Endothelial cell of umbilical vein (primary cell): ENCODE measurements at regions not wholly inside any gene's neighbourhood (a gene's known extent, or its start where the extent isn't known, plus 50 kb on each side); places are given as distances from the start of the nearest gene placed in this dataset.

Experiments used
- BruUV-seq: library from RNA; stranded (reverse); fragments of 400-500 nt; replicated peaks from 2 replicates; lab custom pipeline; 2021; lab: Mats Ljungman, UMichigan
- CTCF ChIA-PET: fragments of 300-600, 350-600 bp; sonication (Branson Sonifier 250); formaldehyde crosslinking; loops from one replicate; lab custom pipeline; 2021; ENCODE audit warnings: antibody characterized with exemption, inconsistent platforms; lab: Charles Lee
- POLR2A ChIA-PET: fragments of 300-600, 350-600 bp; sonication (Branson Sonifier 250); formaldehyde crosslinking; loops from one replicate; lab custom pipeline; 2021; ENCODE audit warnings: antibody characterized with exemption, inconsistent platforms; lab: Charles Lee
- DNase-seq: peaks from one replicate; pipeline ENCODE4 v3.0.0-alpha.2; 2011; ENCODE audit warnings: low read depth, low spot score
- FAIRE-seq: peaks from 2 replicates; lab custom pipeline; 2011; peaks lifted over from hg19 to GRCh38; lab: Jason Lieb, UNC
- H2AFZ ChIP-seq: 2 replicates; pipeline ENCODE4 v1.6.0; 2012; ENCODE audit warnings: low read depth, low read length, control low read depth, inconsistent platforms
- H3K27ac ChIP-seq: 2 replicates; pipeline ENCODE4 v1.5.1; 2011; ENCODE audit warnings: low read depth, mild to moderate bottlenecking, control low read depth, low read length, moderate library complexity; ENCODE audit not compliant: insufficient read depth
- H3K27me3 ChIP-seq, 2 experiments: 2 replicates each; pipeline versions ENCODE4 v1.6.0 to v1.6.1; 2011; ENCODE audit warnings: low read length in 2 of 2, mixed read lengths in 1 of 2; ENCODE audit not compliant: control insufficient read depth in 2 of 2, insufficient read depth in 2 of 2
- H3K36me3 ChIP-seq, 2 experiments: 2 replicates in 1 of 2; 3 replicates in 1 of 2; pipeline ENCODE4 v1.5.1; 2011; ENCODE audit warnings: low read length in 2 of 2, mild to moderate bottlenecking in 1 of 2, moderate library complexity in 1 of 2; ENCODE audit not compliant: control insufficient read depth in 2 of 2, insufficient read depth in 2 of 2; ENCODE audit errors: extremely low read depth in 1 of 2
- H3K4me1 ChIP-seq: 3 replicates; pipeline ENCODE4 v1.5.1; 2011; ENCODE audit warnings: mild to moderate bottlenecking, low read length; ENCODE audit not compliant: control insufficient read depth, insufficient read depth; ENCODE audit errors: extremely low read depth
- H3K4me2 ChIP-seq: 2 replicates; pipeline ENCODE4 v1.6.1; 2011; ENCODE audit warnings: low read length, control low read depth, mixed read lengths; ENCODE audit not compliant: insufficient read depth
- H3K4me3 ChIP-seq, 3 experiments: fragments of 200-600 bp in 1 of 3; sonication (generic), shearing (Covaris generic) in 1 of 3; replicated peaks in 1 of 3; 2 replicates each; pipeline ENCODE4 v1.5.1; 2011 to 2016; ENCODE audit warnings: control low read depth in 3 of 3, low read length in 3 of 3, mild to moderate bottlenecking in 2 of 3, inconsistent platforms in 1 of 3, low read depth in 1 of 3, moderate library complexity in 1 of 3; ENCODE audit not compliant: insufficient read depth in 1 of 3
- H3K79me2 ChIP-seq: 2 replicates; pipeline ENCODE4 v1.6.0; 2012; ENCODE audit warnings: low read length, inconsistent platforms; ENCODE audit not compliant: control insufficient read depth, insufficient read depth
- H3K9ac ChIP-seq: replicated peaks from 2 replicates; pipeline ENCODE3; 2011; ENCODE audit warnings: low read length, control low read depth; ENCODE audit not compliant: insufficient read depth; ENCODE audit errors: extremely low read depth
- H3K9me1 ChIP-seq: replicated peaks from 3 replicates; pipeline ENCODE4 v1.6.0; 2011; ENCODE audit warnings: mild to moderate bottlenecking, low read length; ENCODE audit not compliant: control insufficient read depth, insufficient read depth; ENCODE audit errors: extremely low read depth
- H3K9me3 ChIP-seq: replicated peaks from 2 replicates; pipeline ENCODE4 v1.5.1; 2012; ENCODE audit warnings: low read length, inconsistent platforms; ENCODE audit not compliant: control insufficient read depth, insufficient read depth
- H4K20me1 ChIP-seq: replicated peaks from 2 replicates; pipeline ENCODE3; 2011; ENCODE audit warnings: mild to moderate bottlenecking, low read length; ENCODE audit not compliant: control insufficient read depth, insufficient read depth; ENCODE audit errors: extremely low read depth
- EZH2 ChIP-seq: IDR thresholded peaks from 2 replicates; pipeline ENCODE4 v1.6.1; 2012; ENCODE audit warnings: borderline replicate concordance, low read depth, mild to moderate bottlenecking, moderate library complexity, low read length, inconsistent platforms; ENCODE audit not compliant: severe bottlenecking
- FOS ChIP-seq: IDR thresholded peaks from 2 replicates; pipeline ENCODE4 v1.6.1; 2011; ENCODE audit warnings: mild to moderate bottlenecking, low read length, moderate library complexity, borderline replicate concordance; ENCODE audit not compliant: insufficient read depth
- GATA2 ChIP-seq: IDR thresholded peaks from 2 replicates; pipeline ENCODE4 v1.7.0; 2011; ENCODE audit warnings: low read depth, mild to moderate bottlenecking, moderate library complexity, mixed read lengths, low read length; ENCODE audit not compliant: insufficient read length, insufficient read depth
- JUN ChIP-seq: IDR thresholded peaks from 2 replicates; pipeline ENCODE4 v1.6.1; 2011; ENCODE audit warnings: borderline replicate concordance, low read depth; ENCODE audit not compliant: insufficient read length, insufficient read depth
- MYC ChIP-seq: IDR thresholded peaks from one replicate; pipeline ENCODE4 v1.6.1; 2011; ENCODE audit warnings: mild to moderate bottlenecking, low read depth, low read length
- POLR2A ChIP-seq: IDR thresholded peaks from 2 replicates; pipeline ENCODE4 v1.6.1; 2012; ENCODE audit warnings: low read depth, mild to moderate bottlenecking, control low read depth, low read length
- POLR2AphosphoS5 ChIP-seq: IDR thresholded peaks from 2 replicates; pipeline ENCODE4 v1.6.1; 2012; ENCODE audit warnings: low read depth, mild to moderate bottlenecking, control low read depth, low read length, moderate library complexity; ENCODE audit not compliant: insufficient read depth
- dilution Hi-C: fragments of 300-500 bp; cut with MboI; formaldehyde crosslinking; loops from one replicate; pipeline ENCODE4 v1.15.0; 2019; ENCODE audit warnings: low sequenced_read_pairs; ENCODE audit not compliant: extremely low pct_ligation_motif_present
- intact Hi-C: fragments of 100-400 bp; cut with micrococcal nuclease; formaldehyde crosslinking; loops from one replicate; pipeline ENCODE4 v1.10.0; 2022
- TF ChIP-seq, protein P1 (sequence below), 2 donors: IDR thresholded peaks; 1 replicate in 1 of 2; 2 replicates in 1 of 2; pipeline ENCODE4 v1.5.1; 2011; ENCODE audit warnings: low read length in 2 of 2, mild to moderate bottlenecking in 2 of 2, moderate library complexity in 2 of 2, control low read depth in 1 of 2, inconsistent platforms in 1 of 2, low read depth in 1 of 2; ENCODE audit not compliant: insufficient read depth in 1 of 2; ENCODE audit errors: extremely low read depth in 1 of 2
- TF ChIP-seq, protein P2 (sequence below): IDR thresholded peaks from 2 replicates; pipeline ENCODE4 v1.6.1; 2011; ENCODE audit not compliant: insufficient read depth, insufficient read length

DNA sequence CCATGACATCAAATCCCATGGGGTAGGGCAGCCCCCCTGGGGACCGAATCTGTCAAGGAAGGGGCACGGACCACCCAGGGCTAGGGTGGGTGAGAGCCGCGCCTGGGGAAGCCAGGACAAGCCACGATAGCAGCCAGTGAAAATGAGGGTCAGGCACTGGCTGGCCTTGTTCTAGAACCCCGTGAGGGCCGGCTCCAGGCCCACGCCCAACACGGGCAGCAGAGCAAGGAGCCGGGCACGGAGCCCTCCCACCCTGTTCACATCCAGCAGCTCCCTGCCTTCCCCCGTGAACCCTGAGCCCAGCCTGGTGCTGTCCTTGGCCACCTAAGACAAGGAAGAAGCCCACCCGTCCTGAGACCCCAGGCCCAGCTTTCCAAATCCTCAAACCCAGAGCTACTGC is 256.7 kb downstream of the PARN start:
- Histone ChIP-seq H3K9me1 (no peaks in the 10 kb centered on the region), H3K4me2 (no peak overlapping the region), H3K79me2 (no peaks in the 10 kb centered on the region), H3K9me3 (no peaks in the 10 kb centered on the region), H3K27me3 (no peaks in the 10 kb centered on the region), H3K27ac (no peak overlapping the region), H3K9ac (no peak overlapping the region), H4K20me1 (no peaks in the 10 kb centered on the region), H2AFZ (no peak overlapping the region), H3K4me1 (no peaks in the 10 kb centered on the region), H3K4me3 (no peak overlapping the region), H3K36me3 (no peaks in the 10 kb centered on the region)
- POLR2A ChIA-PET: no interaction called here
- TF ChIP-seq GATA2 (no peak), EZH2 (no peak), MYC (no peak)
- TF ChIP-seq, protein P1, sequence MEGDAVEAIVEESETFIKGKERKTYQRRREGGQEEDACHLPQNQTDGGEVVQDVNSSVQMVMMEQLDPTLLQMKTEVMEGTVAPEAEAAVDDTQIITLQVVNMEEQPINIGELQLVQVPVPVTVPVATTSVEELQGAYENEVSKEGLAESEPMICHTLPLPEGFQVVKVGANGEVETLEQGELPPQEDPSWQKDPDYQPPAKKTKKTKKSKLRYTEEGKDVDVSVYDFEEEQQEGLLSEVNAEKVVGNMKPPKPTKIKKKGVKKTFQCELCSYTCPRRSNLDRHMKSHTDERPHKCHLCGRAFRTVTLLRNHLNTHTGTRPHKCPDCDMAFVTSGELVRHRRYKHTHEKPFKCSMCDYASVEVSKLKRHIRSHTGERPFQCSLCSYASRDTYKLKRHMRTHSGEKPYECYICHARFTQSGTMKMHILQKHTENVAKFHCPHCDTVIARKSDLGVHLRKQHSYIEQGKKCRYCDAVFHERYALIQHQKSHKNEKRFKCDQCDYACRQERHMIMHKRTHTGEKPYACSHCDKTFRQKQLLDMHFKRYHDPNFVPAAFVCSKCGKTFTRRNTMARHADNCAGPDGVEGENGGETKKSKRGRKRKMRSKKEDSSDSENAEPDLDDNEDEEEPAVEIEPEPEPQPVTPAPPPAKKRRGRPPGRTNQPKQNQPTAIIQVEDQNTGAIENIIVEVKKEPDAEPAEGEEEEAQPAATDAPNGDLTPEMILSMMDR (IDR thresholded peaks at IDR 0.05; ENCODE audit: extremely low read depth in 1 of 2, insufficient read depth in 1 of 2, low read depth in 1 of 2, low read length in 2 of 2): no peak
- dilution Hi-C loops (no loop called here), intact Hi-C loops (no loop called here)
- DNase-seq: no peak
- CTCF ChIA-PET: no interaction called here
- BruUV-seq: no TSS peak
- FAIRE-seq: no peak

DNA sequence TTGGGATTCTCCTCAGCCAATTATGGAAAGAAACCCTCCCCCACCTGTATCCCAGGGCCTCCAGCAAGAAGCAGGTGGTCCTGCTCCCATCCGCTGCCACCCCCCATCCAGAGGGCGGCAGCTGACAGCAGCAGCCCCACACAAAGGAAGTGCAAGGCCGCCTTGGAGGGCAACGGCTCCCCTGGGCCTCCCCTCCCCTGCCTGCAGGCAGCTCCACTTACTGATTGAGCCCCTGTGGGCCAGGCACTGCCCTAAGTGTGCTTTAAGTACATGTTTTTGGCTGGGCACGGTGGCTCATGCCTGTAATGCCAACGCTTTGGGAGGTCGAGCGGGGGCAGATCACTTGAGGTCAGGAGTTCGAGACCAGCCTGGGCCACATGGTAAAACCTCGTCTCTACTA is 257.6 kb downstream of the PARN start:
- Histone ChIP-seq H3K4me2 (no peak overlapping the region), H3K4me1 (no peaks in the 10 kb centered on the region), H3K79me2 (no peaks in the 10 kb centered on the region), H3K4me3 (no peak overlapping the region), H4K20me1 (no peaks in the 10 kb centered on the region), H3K9me3 (no peaks in the 10 kb centered on the region), H3K27me3 (no peaks in the 10 kb centered on the region), H3K9ac (no peak overlapping the region), H3K36me3 (no peaks in the 10 kb centered on the region), H3K9me1 (no peaks in the 10 kb centered on the region), H2AFZ (no peak overlapping the region), H3K27ac (no peak overlapping the region)
- BruUV-seq: no TSS peak
- intact Hi-C loops (no loop called here), dilution Hi-C loops (no loop called here)
- ChIA-PET CTCF (no interaction called here), POLR2A (no interaction called here)
- DNase-seq: no peak
- TF ChIP-seq, protein P1 (IDR thresholded peaks at IDR 0.05; ENCODE audit: extremely low read depth in 1 of 2, insufficient read depth in 1 of 2, low read depth in 1 of 2, low read length in 2 of 2): no peak
- TF ChIP-seq GATA2: no peak
- no peak for TF ChIP-seq EZH2
- TF ChIP-seq JUN: no peak
- no peak for TF ChIP-seq MYC
- no peak for TF ChIP-seq POLR2AphosphoS5
- no peak for TF ChIP-seq FOS
- TF ChIP-seq POLR2A: no peak
- TF ChIP-seq, protein P2, sequence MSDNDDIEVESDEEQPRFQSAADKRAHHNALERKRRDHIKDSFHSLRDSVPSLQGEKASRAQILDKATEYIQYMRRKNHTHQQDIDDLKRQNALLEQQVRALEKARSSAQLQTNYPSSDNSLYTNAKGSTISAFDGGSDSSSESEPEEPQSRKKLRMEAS: no peak
- no peak for FAIRE-seq
